ENCODE measurements at regions not wholly inside any gene's neighbourhood (a gene's known extent, or its start where the extent isn't known, plus 50 kb on each side); places are given as distances from the start of the nearest gene placed in this dataset.
"Not testable (repeated sequence)": the region's sequence is repeated elsewhere in the genome, so short reads cannot be mapped to it uniquely, and the experiment has no call there.

- no peak for DNase-seq (ENCODE audit: low spot score)
Observed at GRCh38 chr7:84735677-84736076, 451.2 kb downstream of the SEMA3D start.

DNA sequence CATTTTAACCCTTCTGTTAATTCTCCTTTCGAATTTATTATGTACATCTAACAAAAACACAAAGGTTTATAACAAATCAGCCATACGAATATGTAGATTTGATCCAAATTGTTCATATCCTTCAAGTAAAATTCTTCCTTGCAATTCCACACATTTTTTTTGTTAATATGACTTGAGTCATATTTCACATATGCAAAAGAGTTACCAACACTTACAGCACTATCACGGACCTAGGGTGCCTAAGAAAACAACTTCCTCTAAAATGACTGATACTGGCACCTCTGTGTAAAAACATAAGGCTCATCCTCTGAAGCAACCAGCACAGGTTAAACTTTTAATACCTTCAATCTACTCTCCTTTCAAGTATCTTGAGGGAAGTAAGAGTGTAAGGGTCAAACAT, 451.8 kb downstream of the SEMA3D start:
- no peak for DNase-seq (ENCODE audit: low spot score)

GRCh38 chr7:84733976-84734375, 452.9 kb downstream of the SEMA3D start:
- DNase-seq (ENCODE audit: low spot score), result not testable (repeated sequence)

DNA sequence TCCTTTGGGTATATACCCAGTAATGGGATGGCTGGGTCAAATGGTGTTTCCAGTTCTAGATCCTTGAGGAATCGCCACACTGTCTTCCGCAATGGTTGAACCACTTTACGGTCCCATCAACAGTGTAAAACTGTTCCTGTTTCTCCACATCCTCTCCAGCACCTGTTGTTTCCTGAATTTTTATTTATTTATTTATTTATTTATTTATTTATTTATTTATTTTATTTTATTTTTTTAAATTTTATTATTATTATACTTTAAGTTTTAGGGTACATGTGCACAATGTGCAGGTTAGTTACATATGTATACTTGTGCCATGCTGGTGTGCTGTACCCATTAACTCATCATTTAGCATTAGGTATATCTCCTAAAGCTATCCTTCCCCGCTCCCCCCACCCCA, 456.0 kb downstream of the SEMA3D start:
- not testable (repeated sequence) for DNase-seq (ENCODE audit: low spot score)

- DNase-seq (ENCODE audit: low spot score), result no peak
Observed at GRCh38 chr7:84729284-84729683, 457.6 kb downstream of the SEMA3D start.

GRCh38 chr7:84722734-84723133, 464.1 kb downstream of the SEMA3D start:
- DNase-seq (ENCODE audit: low spot score), result no peak

DNA sequence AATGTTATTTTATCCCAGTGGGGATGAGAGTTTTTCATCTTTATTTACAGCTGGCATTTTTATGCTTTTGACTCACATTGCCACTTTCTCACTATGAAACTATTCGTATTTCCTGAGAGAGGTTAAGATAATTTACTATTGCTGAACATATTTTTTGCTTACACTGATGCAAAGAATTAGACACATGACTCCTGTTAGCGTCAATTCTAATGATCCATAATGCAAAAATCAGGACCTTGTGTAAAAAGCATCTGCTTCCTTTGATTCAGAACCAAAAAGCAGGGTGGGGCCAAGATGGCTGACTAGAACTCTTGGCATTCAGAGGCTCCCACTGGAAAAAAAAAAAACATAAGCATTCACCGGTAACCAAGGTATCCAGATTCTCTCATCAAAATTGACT, 464.8 kb downstream of the SEMA3D start:
- no peak for DNase-seq (ENCODE audit: low spot score)

GRCh38 chr7:84720456-84721097, 466.3 kb downstream of the SEMA3D start:
- DNase-seq (ENCODE audit: low spot score), result no peak

DNA sequence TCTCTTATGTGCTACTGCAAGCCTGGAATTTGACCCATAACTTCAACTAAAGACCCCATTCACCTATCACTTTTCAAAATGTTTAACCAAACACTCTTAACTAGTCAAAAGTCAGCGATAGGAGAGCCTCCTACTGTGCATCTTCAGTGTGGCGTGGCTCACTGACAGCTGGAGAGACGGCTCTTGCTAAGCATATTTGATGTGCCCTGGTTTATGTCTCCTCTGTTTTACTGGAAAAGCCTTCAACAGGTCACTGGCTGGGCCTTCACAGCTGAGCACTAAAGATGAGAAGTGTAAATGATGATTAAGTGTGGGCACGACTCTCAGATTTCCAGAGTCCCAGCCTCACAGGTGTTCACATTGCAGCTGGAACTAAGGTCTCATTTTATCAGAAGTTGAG, 472.1 kb downstream of the SEMA3D start:
- no peak for DNase-seq (ENCODE audit: low spot score)

GRCh38 chr7:84712374-84713121, 474.3 kb downstream of the SEMA3D start:
- no peak for DNase-seq (ENCODE audit: low spot score)

GRCh38 chr7:84710538-84710937, 476.3 kb downstream of the SEMA3D start:
- DNase-seq (ENCODE audit: low spot score), result not testable (repeated sequence)

DNA sequence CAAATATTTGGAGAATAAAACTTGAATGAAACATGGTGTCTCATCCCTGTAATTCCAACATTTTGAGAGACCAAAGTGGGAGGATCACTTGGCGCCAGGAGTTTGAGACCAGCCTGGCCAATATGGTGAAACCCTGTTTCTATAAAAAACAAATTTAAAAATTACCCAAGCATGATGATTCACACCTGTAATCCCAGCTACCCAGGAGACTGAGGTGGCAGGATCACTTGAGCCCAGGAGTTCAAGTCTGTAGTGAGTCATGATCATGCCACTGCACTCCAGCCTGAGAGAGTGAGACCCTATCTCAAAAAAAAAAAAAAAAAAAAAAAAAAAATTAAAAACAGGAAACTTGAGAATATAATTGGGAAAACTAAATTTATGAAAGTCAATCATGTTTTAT, 481.1 kb downstream of the SEMA3D start:
- no peak for DNase-seq (ENCODE audit: low spot score)

DNA sequence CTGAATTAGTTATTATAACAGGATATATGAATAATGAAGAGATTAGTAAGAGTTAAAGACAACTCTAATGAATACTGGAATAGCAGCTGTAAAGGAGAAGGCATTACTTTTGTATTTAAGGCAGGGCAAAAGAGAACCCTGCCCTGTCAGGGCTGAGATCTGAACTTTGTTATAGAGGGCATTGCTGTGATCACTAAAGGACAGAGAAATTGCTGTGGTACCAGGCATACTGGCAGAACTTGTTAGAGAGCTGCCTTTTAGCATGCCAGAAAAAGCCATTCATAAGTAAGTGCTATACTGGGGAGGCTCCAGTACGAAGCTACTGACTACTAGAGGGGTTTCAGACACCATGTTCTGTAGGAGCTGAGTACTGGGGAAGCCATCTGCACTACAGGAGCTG, 481.8 kb downstream of the SEMA3D start:
- DNase-seq (ENCODE audit: low spot score), result no peak

DNA sequence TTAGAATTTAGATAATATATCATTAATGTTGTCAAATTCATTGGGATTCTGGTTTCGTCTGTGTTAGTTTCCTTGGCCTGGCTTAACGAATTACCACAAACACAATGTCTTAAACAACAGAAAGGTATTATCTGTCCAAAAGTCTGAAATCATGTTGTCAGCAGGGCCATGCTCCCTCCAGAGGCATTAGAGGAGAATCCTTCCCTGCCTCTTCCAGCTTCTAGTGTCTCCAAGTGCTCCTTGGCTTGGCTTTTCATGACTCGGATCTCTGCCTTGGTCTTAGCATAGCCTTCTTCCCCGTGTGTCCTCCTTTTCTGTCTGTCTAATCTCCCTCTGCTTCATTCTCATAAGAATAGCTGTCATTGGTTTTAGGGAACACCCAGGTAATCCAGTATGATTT, 482.5 kb downstream of the SEMA3D start:
- no peak for DNase-seq (ENCODE audit: low spot score)

- DNase-seq (ENCODE audit: low spot score), result no peak
Observed at GRCh38 chr7:84701524-84702306, 485.1 kb downstream of the SEMA3D start.

- no peak for DNase-seq (ENCODE audit: low spot score)
Observed at GRCh38 chr7:84700563-84701370, 486.1 kb downstream of the SEMA3D start.

GRCh38 chr7:84697506-84697905, 489.4 kb downstream of the SEMA3D start:
- no peak for DNase-seq (ENCODE audit: low spot score)

DNA sequence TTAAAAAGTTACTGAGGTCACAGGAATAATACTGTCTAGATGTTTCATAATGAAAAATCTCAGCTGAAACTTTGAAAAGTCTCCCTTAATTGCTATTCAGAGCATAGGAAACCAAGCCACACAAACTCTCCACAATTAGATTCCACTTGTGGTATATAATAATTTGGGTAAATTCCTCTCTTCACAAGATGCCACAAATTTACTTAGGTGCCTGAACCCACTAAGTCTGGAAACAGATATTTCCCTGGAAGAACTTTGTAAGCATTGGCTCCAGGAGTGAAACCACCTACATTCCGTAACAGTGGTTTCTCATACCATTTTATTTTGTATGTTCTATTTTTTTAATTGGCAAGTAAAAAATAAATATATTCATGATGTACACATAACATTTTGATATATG, 493.4 kb downstream of the SEMA3D start:
- DNase-seq (ENCODE audit: low spot score), result no peak

GRCh38 chr7:84688671-84689070, 494.1 kb upstream of the SEMA3A start:
- peak; percentile 68 for DNase-seq (ENCODE audit: low spot score)

GRCh38 chr7:84686373-84686772, 491.8 kb upstream of the SEMA3A start:
- no peak for DNase-seq (ENCODE audit: low spot score)

DNA sequence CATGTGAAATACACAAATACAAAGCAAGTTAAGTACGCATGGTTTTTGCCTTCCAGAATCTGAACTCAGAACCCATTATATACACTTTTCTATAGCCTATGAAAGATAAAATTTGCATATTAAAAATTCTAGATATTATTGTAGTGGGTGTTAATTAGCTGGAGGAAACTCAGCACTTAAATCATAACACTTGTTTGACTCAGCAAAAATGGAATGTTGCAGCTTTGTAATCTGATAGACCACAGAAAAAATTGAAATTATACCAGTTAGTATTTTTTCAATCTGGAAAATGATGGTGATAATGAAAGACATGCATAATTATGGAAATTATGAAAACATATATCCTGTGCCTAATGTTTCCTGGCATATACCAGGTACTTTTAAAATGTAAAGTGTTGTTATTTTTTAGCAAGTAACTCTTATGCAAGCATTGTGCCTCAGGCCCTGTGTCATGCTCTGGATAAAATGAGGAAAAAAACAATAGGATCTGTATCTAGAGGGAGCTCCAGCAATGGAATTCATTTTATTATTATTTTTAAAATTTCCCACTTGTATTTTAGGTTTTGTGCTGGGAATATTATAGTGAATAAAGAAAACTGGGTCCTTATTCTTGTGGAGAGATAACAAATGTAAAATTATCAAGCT, 490.4 kb upstream of the SEMA3A start:
- DNase-seq (ENCODE audit: low spot score), result no peak

DNA sequence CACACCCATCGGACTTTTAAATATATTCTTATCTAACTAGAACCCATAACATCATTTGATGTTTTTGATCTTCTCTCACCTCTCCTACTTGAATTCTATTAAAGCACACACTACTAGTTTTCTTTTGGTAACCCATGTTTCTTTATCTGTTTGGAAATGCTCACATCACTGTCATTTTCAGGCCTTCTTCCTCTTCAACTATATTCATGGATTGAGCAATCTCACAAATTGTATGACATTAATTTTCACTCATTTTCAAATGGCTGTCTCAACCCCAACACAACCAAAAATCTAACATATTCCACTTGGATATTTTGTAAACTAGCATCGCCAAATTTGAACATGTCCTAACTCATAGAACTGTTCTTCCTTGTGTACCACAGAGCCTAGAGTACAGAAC, 488.0 kb upstream of the SEMA3A start:
- no peak for DNase-seq (ENCODE audit: low spot score)

All from kidney capillary endothelial cell (primary cell).